H1 (cell line): ENCODE measurements at regions not wholly inside any gene's neighbourhood (a gene's known extent, or its start where the extent isn't known, plus 50 kb on each side); places are given as distances from the start of the nearest gene placed in this dataset.

Experiments
- BRCA1 ChIP-seq: IDR thresholded peaks from 2 replicates; pipeline ENCODE4 v1.6.1; 2012; ENCODE audit warnings: low read depth, low read length, improper control_type of control experiment
- CTCF ChIP-seq, 3 experiments: IDR thresholded peaks; 1 replicate in 2 of 3; 2 replicates in 1 of 3; pipeline versions ENCODE4 v1.5.1 to v1.6.1; 2011; ENCODE audit warnings: low read length in 3 of 3, mild to moderate bottlenecking in 3 of 3, inconsistent platforms in 2 of 3, low read depth in 1 of 3, moderate library complexity in 1 of 3; ENCODE audit not compliant: insufficient read depth in 1 of 3; ENCODE audit errors: control extremely low read depth in 1 of 3
- JUND ChIP-seq: IDR thresholded peaks from 2 replicates; pipeline ENCODE4 v1.6.1; 2011; ENCODE audit warnings: mild to moderate bottlenecking, improper control_type of control experiment, low read length
- MAFK ChIP-seq: IDR thresholded peaks from 2 replicates; pipeline ENCODE4 v1.6.1; 2012; ENCODE audit warnings: low read depth, mild to moderate bottlenecking, improper control_type of control experiment, low read length
- POLR2A ChIP-seq, 2 experiments: IDR thresholded peaks; 1 replicate in 1 of 2; 2 replicates in 1 of 2; pipeline ENCODE4 v1.6.1; 2011; ENCODE audit warnings: low read depth in 2 of 2, low read length in 2 of 2, mild to moderate bottlenecking in 2 of 2; ENCODE audit errors: control extremely low read depth in 1 of 2
- RBBP5 ChIP-seq: IDR thresholded peaks from 2 replicates; pipeline ENCODE4 v1.7.1; 2012; ENCODE audit warnings: low read depth, mild to moderate bottlenecking, inconsistent platforms, low read length, moderate library complexity, borderline replicate concordance
- TAF1 ChIP-seq: IDR thresholded peaks from 2 replicates; pipeline ENCODE4 v1.6.1; 2011; ENCODE audit warnings: mild to moderate bottlenecking, low read depth, low read length
- TF ChIP-seq, protein P1 (sequence below): IDR thresholded peaks from 2 replicates; pipeline ENCODE4 v1.6.1; 2012; ENCODE audit warnings: inconsistent platforms

DNA sequence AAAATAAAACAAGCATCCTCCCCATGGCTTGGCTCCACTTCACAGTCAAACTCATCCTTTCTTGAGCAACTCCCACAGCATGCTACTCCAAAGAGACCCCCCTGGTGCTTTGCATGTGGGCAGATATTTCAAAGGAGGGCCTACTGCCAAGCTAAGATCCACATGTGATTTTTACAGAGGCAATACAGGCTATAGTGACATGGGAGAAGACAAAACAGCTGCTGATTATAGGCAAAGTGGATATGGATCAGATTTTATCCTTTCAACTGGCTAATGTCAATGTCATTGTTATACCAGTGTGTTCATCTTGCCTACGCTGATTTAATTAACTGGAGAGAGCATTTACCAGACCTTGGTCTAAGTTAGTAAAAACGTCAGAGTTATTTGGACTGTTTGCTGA is 328.3 kb downstream of the KLHL13 start:
- no peak for TF ChIP-seq CTCF (IDR thresholded peaks at IDR 0.05; ENCODE audit: control extremely low read depth in 1 of 3, insufficient read depth in 1 of 3, low read depth in 1 of 3, low read length in 3 of 3)
- no peak for TF ChIP-seq MAFK
- no peak for TF ChIP-seq POLR2A (IDR thresholded peaks at IDR 0.05; ENCODE audit: control extremely low read depth in 1 of 2, low read depth in 2 of 2, low read length in 2 of 2)
- TF ChIP-seq TAF1 = no peak
- TF ChIP-seq, protein P1, sequence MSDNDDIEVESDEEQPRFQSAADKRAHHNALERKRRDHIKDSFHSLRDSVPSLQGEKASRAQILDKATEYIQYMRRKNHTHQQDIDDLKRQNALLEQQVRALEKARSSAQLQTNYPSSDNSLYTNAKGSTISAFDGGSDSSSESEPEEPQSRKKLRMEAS = no peak
- TF ChIP-seq BRCA1 = no peak
- no peak for TF ChIP-seq JUND
- TF ChIP-seq RBBP5 = no peak
